Memory B cell (primary cell): ENCODE measurements at regions not wholly inside any gene's neighbourhood (a gene's known extent, or its start where the extent isn't known, plus 50 kb on each side); places are given as distances from the start of the nearest gene placed in this dataset.
A peak's percentile ranks its signal among the peaks of the same experiment; 100 is the strongest.

Source experiments
- ATAC-seq: fragments of 150-1000 bp; cut with Tn5 transposase; 2 replicates; pipeline ENCODE4 v1.10.0; 2021; ENCODE audit warnings: low read depth, mild to moderate bottlenecking, moderate library complexity
- DNase-seq, 2 donors: peaks; one replicate each; pipeline ENCODE4 v3.0.0; 2022; ENCODE audit warnings: low spot score in 2 of 2
- H3K27ac Mint-ChIP-seq: one replicate; pipeline ENCODE4 v1.8.0; 2022; ENCODE audit warnings: mild to moderate bottlenecking, moderate library complexity, mixed read lengths
- H3K27me3 Mint-ChIP-seq: one replicate; pipeline ENCODE4 v1.8.0; 2022; ENCODE audit warnings: mixed read lengths
- H3K36me3 Mint-ChIP-seq: one replicate; pipeline ENCODE4 v1.8.0; 2022; ENCODE audit warnings: mild to moderate bottlenecking, mixed read lengths
- H3K4me1 Mint-ChIP-seq: one replicate; pipeline ENCODE4 v1.8.0; 2022; ENCODE audit warnings: mixed read lengths
- H3K4me3 Mint-ChIP-seq: one replicate; pipeline ENCODE4 v1.8.0; 2022; ENCODE audit warnings: mild to moderate bottlenecking, moderate library complexity, mixed read lengths
- H3K9me3 Mint-ChIP-seq: one replicate; pipeline ENCODE4 v1.8.0; 2022; ENCODE audit warnings: mixed read lengths

- Mint-ChIP-seq H3K4me3 (no peak overlapping the region), H3K27me3 (no peaks in the 10 kb centered on the region), H3K27ac (peak overlapping the region; percentile 73)
These were observed 57.6 kb downstream of the PTTG1 start for GRCh38 chr5:160479220-160479619.

GRCh38 chr5:160479926-160480325, 58.3 kb downstream of the PTTG1 start:
- no peaks in the 10 kb centered on the region for H3K27me3 Mint-ChIP-seq
- no peak overlapping the region for H3K4me3 Mint-ChIP-seq
- no peak overlapping the region for H3K27ac Mint-ChIP-seq
- peaks cover 7% of the 10 kb centered on the region for H3K36me3 Mint-ChIP-seq
- H3K4me1 Mint-ChIP-seq: peaks cover 26% of the 10 kb centered on the region
- DNase-seq (no peak), ATAC-seq (no peak)
- H3K9me3 Mint-ChIP-seq: no peaks in the 10 kb centered on the region

More at GRCh38 chr5:160479220-160479619, 57.6 kb downstream of the PTTG1 start:
- Mint-ChIP-seq H3K4me1 (peaks cover 24% of the 10 kb centered on the region), H3K36me3 (peaks cover 10% of the 10 kb centered on the region), H3K9me3 (no peaks in the 10 kb centered on the region)
- ATAC-seq (no peak), DNase-seq (no peak)

DNA sequence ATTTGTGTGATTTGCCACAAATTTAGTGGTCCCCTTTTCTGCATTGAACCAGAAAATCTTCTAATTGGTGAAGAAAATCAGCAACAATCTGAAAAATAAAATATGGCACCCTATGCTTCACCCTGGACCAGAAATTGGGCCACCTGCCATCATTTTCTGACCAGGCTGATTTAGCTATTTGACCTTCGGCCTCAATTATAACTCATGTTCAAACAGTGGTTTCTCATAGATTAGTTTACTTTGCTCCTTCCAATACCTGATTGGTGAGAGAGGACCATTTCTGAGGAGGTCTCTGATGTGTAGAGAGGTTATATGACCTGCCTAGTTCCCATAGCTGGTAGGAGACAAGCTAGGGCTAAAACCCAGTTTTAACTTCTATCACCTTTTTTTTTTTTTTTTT, 59.0 kb downstream of the PTTG1 start:
- Mint-ChIP-seq H3K9me3 (no peaks in the 10 kb centered on the region), H3K4me1 (peaks cover 27% of the 10 kb centered on the region), H3K27ac (no peak overlapping the region), H3K27me3 (no peaks in the 10 kb centered on the region), H3K36me3 (peaks cover 7% of the 10 kb centered on the region), H3K4me3 (no peak overlapping the region)
- ATAC-seq (no peak), DNase-seq (no peak)

GRCh38 chr5:160484678-160485077, 63.0 kb downstream of the PTTG1 start:
- H3K27me3 Mint-ChIP-seq: no peaks in the 10 kb centered on the region
- H3K4me1 Mint-ChIP-seq: peaks cover 22% of the 10 kb centered on the region
- ATAC-seq (no peak), DNase-seq (no peak)
- H3K36me3 Mint-ChIP-seq: no peaks in the 10 kb centered on the region
- peak overlapping the region; percentile 66 for H3K27ac Mint-ChIP-seq
- no peak overlapping the region for H3K4me3 Mint-ChIP-seq
- no peaks in the 10 kb centered on the region for H3K9me3 Mint-ChIP-seq

- Mint-ChIP-seq H3K36me3 (no peaks in the 10 kb centered on the region), H3K4me1 (peaks cover 16% of the 10 kb centered on the region), H3K27ac (peak overlapping the region; percentile 66), H3K27me3 (no peaks in the 10 kb centered on the region), H3K9me3 (no peaks in the 10 kb centered on the region), H3K4me3 (no peak overlapping the region)
- ATAC-seq (no peak), DNase-seq (no peak)
These were observed 63.8 kb downstream of the PTTG1 start for GRCh38 chr5:160485364-160485969.

DNA sequence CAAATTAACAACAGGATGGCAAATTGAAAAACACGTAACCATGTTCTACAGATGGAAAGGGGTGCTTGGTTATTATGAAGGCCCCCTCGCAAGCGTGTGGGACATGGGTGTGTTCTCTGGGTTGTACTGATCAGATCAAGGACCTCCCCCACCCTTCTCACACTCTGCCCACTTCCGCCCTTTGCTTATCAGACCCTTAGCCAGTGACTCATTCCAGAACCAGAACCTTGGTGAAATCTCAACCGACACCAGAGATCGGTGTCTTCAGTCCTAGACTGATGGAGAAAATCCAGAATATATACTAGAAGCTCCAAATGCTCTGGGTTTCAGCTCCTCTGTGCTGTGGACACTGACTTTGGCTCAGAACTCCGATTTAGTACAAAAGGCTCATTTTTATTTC, 64.9 kb downstream of the PTTG1 start:
- Mint-ChIP-seq H3K4me3 (no peak overlapping the region), H3K36me3 (no peaks in the 10 kb centered on the region), H3K4me1 (peaks cover 16% of the 10 kb centered on the region), H3K27ac (peak overlapping the region; percentile 66), H3K9me3 (no peaks in the 10 kb centered on the region), H3K27me3 (no peaks in the 10 kb centered on the region)
- no peak for DNase-seq
- peak; percentile 45 for ATAC-seq

DNA sequence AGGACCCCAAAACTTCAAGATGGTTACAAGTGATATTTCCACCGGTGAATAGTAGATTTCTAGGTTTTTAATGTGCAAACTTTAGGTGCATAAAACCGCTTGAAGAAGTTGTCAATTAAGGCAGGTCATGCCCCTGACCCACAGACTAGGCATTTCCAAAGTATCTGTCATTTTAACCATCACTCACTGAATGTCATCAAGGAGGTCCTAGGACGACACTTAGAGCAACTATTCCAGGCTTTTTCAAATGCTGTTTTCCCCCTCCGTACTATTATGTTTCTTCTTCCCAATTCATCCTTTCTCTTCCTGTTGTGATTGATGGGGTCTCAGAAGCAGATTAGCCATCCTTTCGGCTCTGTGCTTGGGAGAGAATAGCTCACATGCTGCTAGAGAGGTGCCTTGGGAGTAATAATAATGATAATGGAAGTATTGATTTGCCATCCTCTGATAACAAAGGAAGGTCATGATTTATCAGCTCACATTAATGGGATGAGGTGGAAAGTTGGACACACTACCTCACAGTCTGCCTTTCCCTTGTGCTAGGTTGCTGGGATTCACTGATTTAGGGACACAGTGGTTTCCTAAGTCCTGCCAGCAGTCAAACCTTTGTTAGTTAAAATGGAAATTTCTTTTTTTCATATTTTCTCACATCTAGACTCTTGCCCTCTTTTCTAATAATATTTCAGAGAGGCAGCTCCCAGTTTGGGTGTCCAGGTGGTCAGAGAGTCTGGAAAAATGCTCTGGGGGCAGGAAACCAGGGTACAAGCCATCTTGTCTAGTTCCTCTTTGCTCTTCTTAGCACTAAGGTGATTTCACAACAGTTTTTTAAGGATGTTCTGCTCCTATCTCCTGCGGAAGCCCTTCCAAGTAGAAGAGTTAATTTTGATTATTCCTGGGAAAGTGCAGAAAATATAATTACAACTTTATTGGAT, 67.0 kb downstream of the PTTG1 start:
- Mint-ChIP-seq H3K27me3 (no peaks in the 10 kb centered on the region), H3K36me3 (no peaks in the 10 kb centered on the region), H3K4me1 (peaks cover 16% of the 10 kb centered on the region), H3K4me3 (no peak overlapping the region), H3K27ac (no peak overlapping the region), H3K9me3 (no peaks in the 10 kb centered on the region)
- ATAC-seq (no peak), DNase-seq (no peak)

DNA sequence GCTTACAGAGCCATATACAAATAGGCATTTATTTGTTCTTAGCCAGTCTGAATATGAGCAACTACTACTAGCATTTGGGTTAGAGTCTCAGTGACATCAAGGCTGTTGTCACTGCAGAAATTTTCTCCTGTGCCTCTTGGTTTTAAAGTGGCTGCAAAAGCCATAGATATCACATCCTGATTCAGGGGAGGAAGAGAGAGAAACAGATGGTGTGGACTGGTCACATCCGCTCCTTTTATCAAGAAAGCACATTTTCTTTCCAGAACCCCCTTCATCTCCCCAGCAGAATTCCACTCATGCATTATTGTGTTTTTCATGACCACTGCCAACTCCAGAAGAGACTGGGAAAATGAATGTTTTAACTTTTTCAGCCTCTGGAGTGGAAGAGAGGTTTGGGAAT, 69.8 kb downstream of the PTTG1 start:
- Mint-ChIP-seq H3K36me3 (no peaks in the 10 kb centered on the region), H3K9me3 (no peaks in the 10 kb centered on the region), H3K4me1 (peaks cover 3% of the 10 kb centered on the region), H3K27ac (no peak overlapping the region), H3K27me3 (no peaks in the 10 kb centered on the region), H3K4me3 (no peak overlapping the region)
- ATAC-seq (no peak), DNase-seq (no peak)

DNA sequence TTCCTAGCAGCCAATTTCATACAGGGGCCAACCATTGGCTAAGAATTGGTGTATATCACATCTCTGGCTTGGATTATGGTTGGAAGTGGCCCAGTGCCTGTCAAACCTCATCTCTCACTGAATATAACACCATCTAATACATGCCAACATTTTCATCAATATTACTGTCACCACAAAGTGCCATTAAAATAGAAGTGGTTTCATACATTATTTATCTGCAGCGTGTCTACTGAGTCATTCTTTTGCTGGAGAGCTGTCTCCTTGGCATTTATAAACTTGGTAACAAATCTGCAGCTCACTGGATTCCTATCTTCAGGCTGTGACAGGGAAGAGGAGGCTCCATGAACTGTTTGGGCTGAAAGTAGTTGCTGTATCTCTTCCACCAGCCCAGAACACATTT, 70.9 kb downstream of the PTTG1 start:
- Mint-ChIP-seq H3K9me3 (no peaks in the 10 kb centered on the region), H3K4me1 (no peaks in the 10 kb centered on the region), H3K27me3 (no peaks in the 10 kb centered on the region), H3K36me3 (no peaks in the 10 kb centered on the region), H3K27ac (no peak overlapping the region), H3K4me3 (no peak overlapping the region)
- ATAC-seq: no peak
- no peak for DNase-seq

DNA sequence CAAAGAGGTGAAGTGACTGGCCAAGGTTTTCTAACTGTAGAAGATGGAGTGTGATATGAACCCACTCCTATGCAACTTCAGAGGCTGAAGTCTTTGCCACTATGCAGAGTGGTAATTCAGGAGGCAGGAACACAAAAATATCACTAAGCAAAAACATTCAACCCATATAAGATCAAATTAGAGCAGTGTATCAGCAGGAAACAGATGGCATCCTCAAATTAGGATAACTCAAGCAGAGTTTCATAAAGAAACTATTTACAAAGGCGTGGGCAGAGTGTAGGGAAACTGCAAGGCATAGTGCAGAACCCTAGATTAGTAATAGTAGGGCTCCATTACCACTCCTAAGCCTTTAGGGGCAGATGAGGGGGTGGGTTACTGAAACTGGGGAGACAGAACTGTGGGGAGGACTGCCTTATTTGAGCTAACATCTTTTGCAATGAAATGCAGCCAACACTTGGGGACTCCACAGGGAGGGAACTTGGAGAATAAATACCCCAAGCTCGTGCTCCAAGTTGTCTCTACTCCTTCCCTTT, 72.2 kb downstream of the PTTG1 start:
- no peaks in the 10 kb centered on the region for H3K36me3 Mint-ChIP-seq
- no peak overlapping the region for H3K27ac Mint-ChIP-seq
- H3K4me1 Mint-ChIP-seq: no peaks in the 10 kb centered on the region
- H3K4me3 Mint-ChIP-seq: no peak overlapping the region
- no peaks in the 10 kb centered on the region for H3K9me3 Mint-ChIP-seq
- ATAC-seq: no peak
- H3K27me3 Mint-ChIP-seq: no peaks in the 10 kb centered on the region
- no peak for DNase-seq

- Mint-ChIP-seq H3K4me1 (no peaks in the 10 kb centered on the region), H3K36me3 (no peaks in the 10 kb centered on the region)
These were observed 72.8 kb downstream of the PTTG1 start for GRCh38 chr5:160494451-160494850.

DNA sequence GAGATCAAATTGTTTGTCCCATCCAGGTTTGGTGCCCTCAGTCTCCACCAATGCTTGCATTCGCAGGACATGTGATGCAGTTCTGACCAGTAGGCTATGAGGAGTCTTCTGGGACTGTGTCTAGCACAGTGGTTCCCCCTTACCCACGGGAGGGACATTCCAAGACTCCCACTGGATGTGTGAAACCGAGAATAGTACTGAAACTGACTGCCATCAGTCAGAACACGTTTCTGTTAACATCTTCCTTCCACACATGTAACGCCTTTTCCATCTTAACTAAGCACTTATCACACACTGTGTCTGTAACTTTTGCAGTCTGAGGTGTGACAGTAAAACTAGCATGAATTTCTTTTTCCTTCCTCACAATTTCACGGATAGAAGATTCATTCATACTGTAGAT, 74.7 kb downstream of the PTTG1 start:
- no peaks in the 10 kb centered on the region for H3K36me3 Mint-ChIP-seq
- no peaks in the 10 kb centered on the region for H3K27me3 Mint-ChIP-seq
- DNase-seq (no peak), ATAC-seq (no peak)
- no peak overlapping the region for H3K4me3 Mint-ChIP-seq
- no peaks in the 10 kb centered on the region for H3K9me3 Mint-ChIP-seq
- H3K4me1 Mint-ChIP-seq: peaks cover 7% of the 10 kb centered on the region
- H3K27ac Mint-ChIP-seq: no peak overlapping the region

More at GRCh38 chr5:160494451-160494850, 72.8 kb downstream of the PTTG1 start:
- ATAC-seq: no peak
- Mint-ChIP-seq H3K4me3 (no peak overlapping the region), H3K27ac (no peak overlapping the region), H3K27me3 (no peaks in the 10 kb centered on the region), H3K9me3 (no peaks in the 10 kb centered on the region)
- no peak for DNase-seq

DNA sequence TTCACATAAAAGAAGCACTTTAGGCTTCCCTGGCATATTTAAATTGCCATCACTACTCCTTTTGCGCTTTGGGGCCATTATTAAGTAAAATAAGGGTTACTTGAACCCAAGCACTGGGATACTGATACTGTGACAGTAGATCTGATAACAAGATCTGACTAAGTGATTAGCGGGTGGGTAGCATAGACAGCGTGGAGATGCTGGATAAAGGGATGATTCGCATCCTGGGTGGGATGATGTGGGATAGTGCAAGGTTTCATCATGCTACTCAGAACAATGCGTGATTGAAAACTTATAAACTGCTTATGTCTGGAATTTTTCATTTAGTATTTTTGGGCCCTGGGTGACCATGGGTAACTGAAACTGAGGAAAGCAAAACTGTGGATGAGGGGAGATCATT, 75.1 kb downstream of the PTTG1 start:
- H3K27ac Mint-ChIP-seq: no peak overlapping the region
- no peak overlapping the region for H3K4me3 Mint-ChIP-seq
- ATAC-seq: no peak

GRCh38 chr5:160497878-160498277, 76.2 kb downstream of the PTTG1 start:
- H3K9me3 Mint-ChIP-seq: peaks cover 2% of the 10 kb centered on the region
- no peak overlapping the region for H3K27ac Mint-ChIP-seq
- H3K4me1 Mint-ChIP-seq: peaks cover 7% of the 10 kb centered on the region
- no peak for DNase-seq
- no peak overlapping the region for H3K4me3 Mint-ChIP-seq
- H3K36me3 Mint-ChIP-seq: no peaks in the 10 kb centered on the region
- no peaks in the 10 kb centered on the region for H3K27me3 Mint-ChIP-seq
- no peak for ATAC-seq

More for the DNA sequence above, 75.1 kb downstream of the PTTG1 start:
- H3K27me3 Mint-ChIP-seq: no peaks in the 10 kb centered on the region
- DNase-seq: no peak
- no peaks in the 10 kb centered on the region for H3K36me3 Mint-ChIP-seq
- H3K9me3 Mint-ChIP-seq: no peaks in the 10 kb centered on the region
- H3K4me1 Mint-ChIP-seq: peaks cover 7% of the 10 kb centered on the region
